HEK293 (cell line): ENCODE measurements at regions not wholly inside any gene's neighbourhood (a gene's known extent, or its start where the extent isn't known, plus 50 kb on each side); places are given as distances from the start of the nearest gene placed in this dataset.

Experiments used
- CTCF ChIA-PET: fragments of 350-600 bp; formaldehyde crosslinking; extraction: SDS; loops from one replicate; lab custom pipeline; 2021; ENCODE audit warnings: antibody characterized with exemption; lab: Yijun Ruan, JAX
- POLR2A ChIA-PET: fragments of 300-600 bp; formaldehyde crosslinking; extraction: SDS; loops from one replicate; lab custom pipeline; 2020; ENCODE audit warnings: antibody characterized with exemption, inconsistent platforms; lab: Yijun Ruan, JAX
- H3K27ac ChIP-seq: fragments of 200-500 bp; sonication (Bioruptor generic); 2 replicates; pipeline ENCODE4 v1.5.1; 2014; ENCODE audit warnings: low read depth, low read length, control low read depth, inconsistent platforms; ENCODE audit errors: extremely low read depth
- H3K36me3 ChIP-seq, 2 experiments: fragments of 200-500 bp in 1 of 2; sonication (Bioruptor generic) in 1 of 2; 1 replicate in 1 of 2; 2 replicates in 1 of 2; pipeline ENCODE4 v1.5.1; 2014 to 2017; ENCODE audit warnings: inconsistent platforms in 2 of 2, low read length in 2 of 2; ENCODE audit not compliant: control insufficient read depth in 2 of 2, insufficient read depth in 1 of 2
- H3K4me1 ChIP-seq: fragments of 200-500 bp; sonication (Bioruptor generic); 2 replicates; pipeline ENCODE4 v1.5.1; 2014; ENCODE audit warnings: mild to moderate bottlenecking, low read length, inconsistent platforms; ENCODE audit not compliant: control insufficient read depth, insufficient read depth
- H3K4me3 ChIP-seq: 2 replicates; pipeline ENCODE4 v1.5.1; 2011; ENCODE audit warnings: low read depth, mild to moderate bottlenecking, control low read depth, low read length, moderate library complexity
- H3K9me3 ChIP-seq: fragments of 200-500 bp; sonication (Bioruptor generic); 2 replicates; pipeline ENCODE4 v1.5.1; 2014; ENCODE audit warnings: low read depth, low read length, inconsistent platforms; ENCODE audit not compliant: control insufficient read depth, insufficient read depth
- PRDM6 ChIP-seq: fragments of 450-650 bp; formaldehyde crosslinking; IDR thresholded peaks from 2 replicates; pipeline ENCODE4 v1.5.1; 2017; ENCODE audit warnings: missing biosample characterization, missing genetic modification characterization
- YY2 ChIP-seq: fragments of 450-650 bp; formaldehyde crosslinking; IDR thresholded peaks from 2 replicates; pipeline ENCODE4 v1.5.1; 2016; ENCODE audit warnings: missing biosample characterization, missing genetic modification characterization
- ZBTB10 ChIP-seq: fragments of 450-650 bp; formaldehyde crosslinking; IDR thresholded peaks from 2 replicates; pipeline ENCODE4 v1.5.1; 2016; ENCODE audit warnings: missing biosample characterization, missing genetic modification characterization
- ZBTB17 ChIP-seq: fragments of 450-650 bp; formaldehyde crosslinking; IDR thresholded peaks from 2 replicates; pipeline ENCODE4 v1.5.1; 2016; ENCODE audit warnings: missing biosample characterization, missing genetic modification characterization
- ZNF214 ChIP-seq: fragments of 450-650 bp; formaldehyde crosslinking; IDR thresholded peaks from 2 replicates; pipeline ENCODE4 v1.5.1; 2017; ENCODE audit warnings: missing biosample characterization, mild to moderate bottlenecking, missing genetic modification characterization, borderline replicate concordance
- ZNF423 ChIP-seq: fragments of 450-650 bp; formaldehyde crosslinking; IDR thresholded peaks from 2 replicates; pipeline ENCODE4 v1.5.1; 2016; ENCODE audit warnings: missing biosample characterization, missing genetic modification characterization
- ZNF433 ChIP-seq: fragments of 450-650 bp; formaldehyde crosslinking; IDR thresholded peaks from 2 replicates; pipeline ENCODE4 v1.5.1; 2016; ENCODE audit warnings: missing biosample characterization, missing genetic modification characterization, low read depth
- ZNF473 ChIP-seq: fragments of 450-650 bp; formaldehyde crosslinking; IDR thresholded peaks from 2 replicates; pipeline ENCODE4 v1.5.1; 2017; ENCODE audit warnings: missing biosample characterization, missing genetic modification characterization
- ZNF514 ChIP-seq: fragments of 450-650 bp; formaldehyde crosslinking; IDR thresholded peaks from 2 replicates; pipeline ENCODE4 v1.5.1; 2016; ENCODE audit warnings: missing biosample characterization, missing genetic modification characterization
- ZNF530 ChIP-seq: fragments of 450-650 bp; formaldehyde crosslinking; IDR thresholded peaks from 2 replicates; pipeline ENCODE4 v1.5.1; 2016; ENCODE audit warnings: low read depth, missing biosample characterization, missing genetic modification characterization
- ZNF549 ChIP-seq: fragments of 450-650 bp; IDR thresholded peaks from 2 replicates; pipeline ENCODE4 v1.5.1; 2018; ENCODE audit warnings: missing biosample characterization, missing genetic modification characterization, mild to moderate bottlenecking, inconsistent platforms, moderate library complexity
- ZNF580 ChIP-seq: fragments of 450-650 bp; formaldehyde crosslinking; IDR thresholded peaks from 2 replicates; pipeline ENCODE4 v1.5.1; 2016; ENCODE audit warnings: missing biosample characterization, missing genetic modification characterization
- ZNF624 ChIP-seq: fragments of 450-650 bp; formaldehyde crosslinking; IDR thresholded peaks from 2 replicates; pipeline ENCODE4 v1.5.1; 2017; ENCODE audit warnings: missing biosample characterization, missing genetic modification characterization
- ZNF626 ChIP-seq: fragments of 450-650 bp; sonication (Bioruptor Pico); formaldehyde crosslinking; IDR thresholded peaks from 2 replicates; pipeline ENCODE4 v1.5.1; 2018; ENCODE audit warnings: missing biosample characterization, missing genetic modification characterization, inconsistent platforms
- ZNF658 ChIP-seq: fragments of 450-650 bp; formaldehyde crosslinking; IDR thresholded peaks from 2 replicates; pipeline ENCODE4; 2016; ENCODE audit warnings: missing biosample characterization, missing genetic modification characterization
- ZNF660 ChIP-seq: fragments of 450-650 bp; IDR thresholded peaks from 2 replicates; pipeline ENCODE4 v1.5.1; 2018; ENCODE audit warnings: missing biosample characterization, mild to moderate bottlenecking, missing genetic modification characterization
- ZNF768 ChIP-seq: fragments of 450-650 bp; formaldehyde crosslinking; IDR thresholded peaks from 2 replicates; pipeline ENCODE4 v1.5.1; 2018; ENCODE audit warnings: missing biosample characterization, mild to moderate bottlenecking, missing genetic modification characterization
- ZNF837 ChIP-seq: fragments of 450-650 bp; formaldehyde crosslinking; IDR thresholded peaks from 2 replicates; pipeline ENCODE4 v1.5.1; 2016; ENCODE audit warnings: missing biosample characterization, missing genetic modification characterization
- ZSCAN5A ChIP-seq: fragments of 450-650 bp; formaldehyde crosslinking; IDR thresholded peaks from 2 replicates; pipeline ENCODE4 v1.5.1; 2016; ENCODE audit warnings: missing biosample characterization, missing genetic modification characterization
- TF ChIP-seq, protein P1 (sequence below): fragments of 450-650 bp; formaldehyde crosslinking; IDR thresholded peaks from 2 replicates; pipeline ENCODE4 v1.5.1; 2016; ENCODE audit warnings: missing biosample characterization, missing genetic modification characterization
- TF ChIP-seq, protein P2 (sequence below): fragments of 450-650 bp; formaldehyde crosslinking; IDR thresholded peaks from 2 replicates; pipeline ENCODE4 v1.5.1; 2017; ENCODE audit warnings: missing biosample characterization, mild to moderate bottlenecking, missing genetic modification characterization, moderate library complexity
- TF ChIP-seq, protein P3 (sequence below): fragments of 450-650 bp; formaldehyde crosslinking; IDR thresholded peaks from 2 replicates; pipeline ENCODE4 v1.5.1; 2017; ENCODE audit warnings: missing biosample characterization, missing genetic modification characterization

- no peak for TF ChIP-seq ZNF768
- TF ChIP-seq, protein P1, sequence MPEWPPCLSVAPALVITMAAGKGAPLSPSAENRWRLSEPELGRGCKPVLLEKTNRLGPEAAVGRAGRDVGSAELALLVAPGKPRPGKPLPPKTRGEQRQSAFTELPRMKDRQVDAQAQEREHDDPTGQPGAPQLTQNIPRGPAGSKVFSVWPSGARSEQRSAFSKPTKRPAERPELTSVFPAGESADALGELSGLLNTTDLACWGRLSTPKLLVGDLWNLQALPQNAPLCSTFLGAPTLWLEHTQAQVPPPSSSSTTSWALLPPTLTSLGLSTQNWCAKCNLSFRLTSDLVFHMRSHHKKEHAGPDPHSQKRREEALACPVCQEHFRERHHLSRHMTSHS (tag by site-specific recombination) = no peak
- no peak for TF ChIP-seq ZNF514
- TF ChIP-seq ZNF624 (tag by site-specific recombination) = no peak
- no peak for TF ChIP-seq ZNF423 (tag by site-specific recombination)
- TF ChIP-seq, all 188 proteins: peak for 0
Measured at GRCh38 chr5:92807085-92807484, 773.9 kb downstream of the NR2F1-AS1 start (continued).

GRCh38 chr5:92805446-92805845 is 775.6 kb downstream of the NR2F1-AS1 start:
- CTCF ChIA-PET = no interaction called here
- no peak overlapping the region for H3K4me3 ChIP-seq
- H3K36me3 ChIP-seq = no peaks in the 10 kb centered on the region
- POLR2A ChIA-PET = no interaction called here
- peaks cover 22% of the 10 kb centered on the region for H3K4me1 ChIP-seq
- H3K27ac ChIP-seq = no peak overlapping the region
- TF ChIP-seq ZNF626 (tag by site-specific recombination) (no peak), ZNF549 (no peak), ZNF530 (no peak), YY2 (tag by site-specific recombination) (no peak), ZNF658 (tag by site-specific recombination) (no peak), ZBTB17 (tag by site-specific recombination) (no peak), ZNF660 (tag by site-specific recombination) (no peak), ZNF837 (tag by site-specific recombination) (no peak), ZNF433 (no peak)
- H3K9me3 ChIP-seq = no peaks in the 10 kb centered on the region

DNA sequence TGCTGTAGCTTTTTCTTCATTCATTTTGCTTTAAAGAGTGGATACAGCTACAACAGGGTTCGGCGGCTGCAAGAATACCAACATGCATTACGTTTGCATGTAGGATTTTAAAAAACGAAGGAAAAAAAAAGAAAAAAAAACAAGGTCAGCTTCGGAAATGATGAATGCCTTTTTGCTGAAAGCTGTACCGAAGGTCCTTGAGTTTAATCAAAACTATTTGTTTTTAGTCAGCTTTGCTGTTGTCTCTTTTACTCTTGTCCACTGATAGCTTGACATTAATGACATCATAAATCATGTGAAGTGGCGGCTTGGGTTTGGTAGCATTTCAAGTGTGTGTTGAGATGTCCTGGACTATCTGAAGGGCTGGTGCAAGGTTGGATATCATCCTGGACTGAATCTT is 779.1 kb downstream of the NR2F1-AS1 start:
- no peak overlapping the region for H3K27ac ChIP-seq
- H3K4me3 ChIP-seq = no peak overlapping the region
- peaks cover 26% of the 10 kb centered on the region for H3K4me1 ChIP-seq
- ChIA-PET CTCF (interaction anchor here (0.6 to 0.7 kb wide), 3 partner anchors 90 to 1160 kb away, joined by 3 to 6 read pairs (median 4); no protein-coding TSS in a partner anchor), POLR2A (no interaction called here)
- H3K9me3 ChIP-seq = no peaks in the 10 kb centered on the region
- no peaks in the 10 kb centered on the region for H3K36me3 ChIP-seq
- no peak for TF ChIP-seq ZBTB10 (tag by site-specific recombination)
- no peak for TF ChIP-seq ZSCAN5A (tag by site-specific recombination)
- TF ChIP-seq, protein P2, sequence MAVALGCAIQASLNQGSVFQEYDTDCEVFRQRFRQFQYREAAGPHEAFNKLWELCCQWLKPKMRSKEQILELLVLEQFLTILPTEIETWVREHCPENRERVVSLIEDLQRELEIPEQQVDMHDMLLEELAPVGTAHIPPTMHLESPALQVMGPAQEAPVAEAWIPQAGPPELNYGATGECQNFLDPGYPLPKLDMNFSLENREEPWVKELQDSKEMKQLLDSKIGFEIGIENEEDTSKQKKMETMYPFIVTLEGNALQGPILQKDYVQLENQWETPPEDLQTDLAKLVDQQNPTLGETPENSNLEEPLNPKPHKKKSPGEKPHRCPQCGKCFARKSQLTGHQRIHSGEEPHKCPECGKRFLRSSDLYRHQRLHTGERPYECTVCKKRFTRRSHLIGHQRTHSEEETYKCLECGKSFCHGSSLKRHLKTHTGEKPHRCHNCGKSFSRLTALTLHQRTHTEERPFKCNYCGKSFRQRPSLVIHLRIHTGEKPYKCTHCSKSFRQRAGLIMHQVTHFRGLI (tag by site-specific recombination) = peak; percentile 44; the same call in 1 of the 2 replicates
- peak; percentile 94 for TF ChIP-seq PRDM6 (tag by site-specific recombination)
- TF ChIP-seq ZNF580 (tag by site-specific recombination) = peak; percentile 82
- TF ChIP-seq, protein P3, sequence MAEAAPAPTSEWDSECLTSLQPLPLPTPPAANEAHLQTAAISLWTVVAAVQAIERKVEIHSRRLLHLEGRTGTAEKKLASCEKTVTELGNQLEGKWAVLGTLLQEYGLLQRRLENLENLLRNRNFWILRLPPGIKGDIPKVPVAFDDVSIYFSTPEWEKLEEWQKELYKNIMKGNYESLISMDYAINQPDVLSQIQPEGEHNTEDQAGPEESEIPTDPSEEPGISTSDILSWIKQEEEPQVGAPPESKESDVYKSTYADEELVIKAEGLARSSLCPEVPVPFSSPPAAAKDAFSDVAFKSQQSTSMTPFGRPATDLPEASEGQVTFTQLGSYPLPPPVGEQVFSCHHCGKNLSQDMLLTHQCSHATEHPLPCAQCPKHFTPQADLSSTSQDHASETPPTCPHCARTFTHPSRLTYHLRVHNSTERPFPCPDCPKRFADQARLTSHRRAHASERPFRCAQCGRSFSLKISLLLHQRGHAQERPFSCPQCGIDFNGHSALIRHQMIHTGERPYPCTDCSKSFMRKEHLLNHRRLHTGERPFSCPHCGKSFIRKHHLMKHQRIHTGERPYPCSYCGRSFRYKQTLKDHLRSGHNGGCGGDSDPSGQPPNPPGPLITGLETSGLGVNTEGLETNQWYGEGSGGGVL (tag by site-specific recombination) = peak; percentile 39; the same call in 1 of the 2 replicates
- no peak for TF ChIP-seq ZNF473
- TF ChIP-seq ZNF214 (tag by site-specific recombination) = no peak
- TF ChIP-seq ZBTB17 (tag by site-specific recombination) = peak; percentile 49; the same call in 1 of the 2 replicates
